Prostate gland (tissue), 2 donors: ENCODE measurements at regions not wholly inside any gene's neighbourhood (a gene's known extent, or its start where the extent isn't known, plus 50 kb on each side); places are given as distances from the start of the nearest gene placed in this dataset.

Source experiments
- POLR2A ChIP-seq: fragments of 450-650 bp; IDR thresholded peaks from one replicate; pipeline ENCODE4 v1.6.1; 2016; ENCODE audit warnings: antibody characterized with exemption, mild to moderate bottlenecking
- POLR2AphosphoS5 ChIP-seq: sonication (generic); formaldehyde crosslinking; IDR thresholded peaks from one replicate; pipeline ENCODE4 v1.6.1; 2017; ENCODE audit warnings: antibody characterized with exemption
- TF ChIP-seq, protein P1 (sequence below), 4 experiments: fragments of 200-600 bp in 2 of 4; fragments of 450-650 bp in 2 of 4; sonication (generic) in 2 of 4; IDR thresholded peaks; 1 replicate in 3 of 4; 2 replicates in 1 of 4; pipeline ENCODE4 v1.5.1; 2016 to 2019; ENCODE audit warnings: antibody characterized with exemption in 4 of 4, mild to moderate bottlenecking in 2 of 4, moderate library complexity in 2 of 4

- TF ChIP-seq, protein P1, sequence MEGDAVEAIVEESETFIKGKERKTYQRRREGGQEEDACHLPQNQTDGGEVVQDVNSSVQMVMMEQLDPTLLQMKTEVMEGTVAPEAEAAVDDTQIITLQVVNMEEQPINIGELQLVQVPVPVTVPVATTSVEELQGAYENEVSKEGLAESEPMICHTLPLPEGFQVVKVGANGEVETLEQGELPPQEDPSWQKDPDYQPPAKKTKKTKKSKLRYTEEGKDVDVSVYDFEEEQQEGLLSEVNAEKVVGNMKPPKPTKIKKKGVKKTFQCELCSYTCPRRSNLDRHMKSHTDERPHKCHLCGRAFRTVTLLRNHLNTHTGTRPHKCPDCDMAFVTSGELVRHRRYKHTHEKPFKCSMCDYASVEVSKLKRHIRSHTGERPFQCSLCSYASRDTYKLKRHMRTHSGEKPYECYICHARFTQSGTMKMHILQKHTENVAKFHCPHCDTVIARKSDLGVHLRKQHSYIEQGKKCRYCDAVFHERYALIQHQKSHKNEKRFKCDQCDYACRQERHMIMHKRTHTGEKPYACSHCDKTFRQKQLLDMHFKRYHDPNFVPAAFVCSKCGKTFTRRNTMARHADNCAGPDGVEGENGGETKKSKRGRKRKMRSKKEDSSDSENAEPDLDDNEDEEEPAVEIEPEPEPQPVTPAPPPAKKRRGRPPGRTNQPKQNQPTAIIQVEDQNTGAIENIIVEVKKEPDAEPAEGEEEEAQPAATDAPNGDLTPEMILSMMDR (IDR thresholded peaks at IDR 0.05) = no peak
- no peak for TF ChIP-seq POLR2A
- no peak for TF ChIP-seq POLR2AphosphoS5
Measured at GRCh38 chr9:85469041-85469440, 272.7 kb downstream of the AGTPBP1 start.
